HS-27A (cell line): ENCODE measurements at regions not wholly inside any gene's neighbourhood (a gene's known extent, or its start where the extent isn't known, plus 50 kb on each side); places are given as distances from the start of the nearest gene placed in this dataset.

Experiments used
- DNase-seq: peaks from one replicate; pipeline ENCODE4 v3.0.0-alpha.2; 2012; ENCODE audit warnings: low read depth, missing footprints

- DNase-seq, result no peak
Measured at GRCh38 chr2:30371028-30371689, 75.9 kb upstream of the LCLAT1 start.

- no peak for DNase-seq
Measured at GRCh38 chr2:30371772-30372373, 75.2 kb upstream of the LCLAT1 start.

- no peak for DNase-seq
Measured at GRCh38 chr2:30372826-30373225, 74.2 kb upstream of the LCLAT1 start.

GRCh38 chr2:30373881-30374302 lies 73.2 kb upstream of the LCLAT1 start:
- DNase-seq, result peak; percentile 61

- DNase-seq, result no peak
Measured at GRCh38 chr2:30374380-30374779, 72.7 kb upstream of the LCLAT1 start.

- DNase-seq, result no peak
Measured at GRCh38 chr2:30375915-30376314, 71.1 kb upstream of the LCLAT1 start.

GRCh38 chr2:30379481-30379880 lies 67.6 kb upstream of the LCLAT1 start:
- no peak for DNase-seq

- no peak for DNase-seq
Measured at GRCh38 chr2:30380824-30381223, 66.2 kb upstream of the LCLAT1 start.

- no peak for DNase-seq
Measured at GRCh38 chr2:30382162-30382783, 64.8 kb upstream of the LCLAT1 start.

DNA sequence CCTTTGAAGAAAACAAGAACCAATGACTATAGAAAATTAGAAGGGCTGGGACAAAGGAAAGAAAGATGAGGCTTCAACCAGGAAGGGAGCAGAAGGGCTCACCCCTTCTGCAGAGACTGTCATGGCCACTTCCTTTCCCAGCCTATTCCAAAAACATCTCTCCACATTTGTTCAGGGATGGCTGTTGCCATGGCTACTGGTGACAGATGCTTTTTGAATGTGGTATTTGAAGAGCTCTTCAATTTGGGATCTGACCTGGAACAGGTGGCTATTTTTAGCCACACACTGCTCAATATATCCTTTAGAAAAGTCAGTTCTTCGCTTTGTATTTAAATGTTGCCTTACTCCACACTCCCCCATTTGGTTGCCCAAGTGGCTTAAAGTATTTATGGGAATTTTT lies 64.1 kb upstream of the LCLAT1 start:
- DNase-seq, result no peak

GRCh38 chr2:30385327-30385726 lies 61.7 kb upstream of the LCLAT1 start:
- no peak for DNase-seq

GRCh38 chr2:30392097-30392496 lies 54.9 kb upstream of the LCLAT1 start:
- DNase-seq, result no peak

DNA sequence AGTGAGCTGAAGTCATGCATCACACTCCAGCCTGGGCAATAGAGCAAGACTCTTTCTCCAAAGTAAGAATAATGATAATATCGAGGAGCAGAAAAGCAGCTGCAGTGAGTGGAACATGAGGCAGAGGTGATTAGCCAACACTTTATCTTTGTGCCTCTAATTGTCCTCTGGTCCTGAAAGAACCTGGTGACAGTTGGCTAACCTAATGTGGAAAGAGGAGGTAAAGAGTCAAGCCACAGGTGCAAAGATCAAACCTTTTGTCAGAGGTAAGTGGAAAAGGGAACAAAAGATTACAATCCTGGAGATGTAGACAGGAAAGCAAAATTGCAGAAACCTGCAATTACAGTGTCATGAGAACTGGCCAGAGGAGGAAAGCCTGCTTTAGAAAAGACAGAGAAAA lies 53.5 kb upstream of the LCLAT1 start:
- DNase-seq, result no peak

DNA sequence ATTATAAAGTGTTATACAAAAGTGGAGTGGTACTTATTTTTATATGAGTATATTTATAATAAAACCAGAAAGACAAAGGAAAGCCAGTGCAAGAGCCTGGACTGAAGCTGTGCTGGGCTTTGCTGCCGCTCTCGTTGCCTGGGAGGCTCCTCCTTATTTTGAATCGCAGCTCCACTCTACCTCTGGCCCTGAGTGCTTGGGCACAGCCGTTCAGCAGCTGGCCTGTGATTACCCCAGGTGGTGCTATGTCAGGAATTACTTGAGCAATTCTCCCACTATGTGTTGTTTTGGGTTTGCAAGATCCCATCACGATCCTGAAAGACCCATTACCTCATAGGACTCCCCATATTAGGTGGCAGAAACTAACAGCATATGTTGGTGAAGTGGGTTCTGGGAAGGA lies 53.0 kb upstream of the LCLAT1 start:
- DNase-seq, result no peak

DNA sequence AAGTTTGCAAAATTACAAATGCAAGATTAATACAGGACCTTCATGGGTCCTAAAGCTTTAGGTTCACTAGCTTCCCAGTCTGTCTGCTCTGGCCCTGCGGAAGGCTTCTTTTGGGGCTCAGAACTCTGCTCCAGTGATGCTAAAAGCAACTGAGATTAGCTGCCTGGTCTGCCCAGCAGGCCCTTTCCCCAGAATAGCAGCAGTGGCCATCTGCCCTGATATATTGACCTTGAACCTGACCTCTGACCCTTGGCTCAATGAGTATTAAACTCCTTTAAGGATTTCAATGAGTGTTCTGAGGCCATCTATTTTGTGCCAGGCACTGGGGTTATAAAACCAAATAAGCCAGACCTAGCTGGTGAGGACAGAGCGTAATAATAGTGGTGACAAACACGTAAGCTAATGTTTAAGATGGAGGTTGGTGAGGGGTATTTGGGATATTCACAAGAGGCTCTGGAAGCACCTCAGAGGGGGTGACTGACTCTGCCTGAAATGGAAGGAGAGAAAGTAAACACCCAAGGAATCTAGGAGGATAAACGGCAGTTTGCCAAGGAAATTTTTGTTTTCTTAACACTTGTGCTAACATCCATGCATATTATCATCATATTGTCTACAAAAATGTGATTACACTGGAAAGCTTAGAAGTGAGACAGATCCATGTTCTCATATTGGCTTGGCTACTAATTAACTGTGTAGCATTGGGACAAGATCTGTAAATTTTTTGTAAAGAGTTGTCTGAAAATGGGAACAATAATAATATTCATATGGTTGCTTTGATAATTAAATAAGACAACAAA lies 50.4 kb upstream of the LCLAT1 start:
- DNase-seq, result no peak
